HEK293 (cell line): ENCODE measurements at regions not wholly inside any gene's neighbourhood (a gene's known extent, or its start where the extent isn't known, plus 50 kb on each side); places are given as distances from the start of the nearest gene placed in this dataset.

ENCODE experiments used
- CTCF ChIA-PET: fragments of 350-600 bp; formaldehyde crosslinking; extraction: SDS; loops from one replicate; lab custom pipeline; 2021; ENCODE audit warnings: antibody characterized with exemption; lab: Yijun Ruan, JAX
- POLR2A ChIA-PET: fragments of 300-600 bp; formaldehyde crosslinking; extraction: SDS; loops from one replicate; lab custom pipeline; 2020; ENCODE audit warnings: antibody characterized with exemption, inconsistent platforms; lab: Yijun Ruan, JAX
- H3K27ac ChIP-seq: fragments of 200-500 bp; sonication (Bioruptor generic); 2 replicates; pipeline ENCODE4 v1.5.1; 2014; ENCODE audit warnings: low read depth, low read length, control low read depth, inconsistent platforms; ENCODE audit errors: extremely low read depth
- H3K36me3 ChIP-seq, 2 experiments: fragments of 200-500 bp in 1 of 2; sonication (Bioruptor generic) in 1 of 2; 1 replicate in 1 of 2; 2 replicates in 1 of 2; pipeline ENCODE4 v1.5.1; 2014 to 2017; ENCODE audit warnings: inconsistent platforms in 2 of 2, low read length in 2 of 2; ENCODE audit not compliant: control insufficient read depth in 2 of 2, insufficient read depth in 1 of 2
- H3K4me1 ChIP-seq: fragments of 200-500 bp; sonication (Bioruptor generic); 2 replicates; pipeline ENCODE4 v1.5.1; 2014; ENCODE audit warnings: mild to moderate bottlenecking, low read length, inconsistent platforms; ENCODE audit not compliant: control insufficient read depth, insufficient read depth
- H3K4me3 ChIP-seq: 2 replicates; pipeline ENCODE4 v1.5.1; 2011; ENCODE audit warnings: low read depth, mild to moderate bottlenecking, control low read depth, low read length, moderate library complexity
- H3K9me3 ChIP-seq: fragments of 200-500 bp; sonication (Bioruptor generic); 2 replicates; pipeline ENCODE4 v1.5.1; 2014; ENCODE audit warnings: low read depth, low read length, inconsistent platforms; ENCODE audit not compliant: control insufficient read depth, insufficient read depth
- PRDM4 ChIP-seq: fragments of 450-650 bp; formaldehyde crosslinking; IDR thresholded peaks from 2 replicates; pipeline ENCODE4 v1.5.1; 2017; ENCODE audit warnings: missing biosample characterization, missing genetic modification characterization
- REPIN1 ChIP-seq: fragments of 450-650 bp; formaldehyde crosslinking; IDR thresholded peaks from 2 replicates; pipeline ENCODE4 v1.5.1; 2017; ENCODE audit warnings: missing biosample characterization, missing genetic modification characterization, low read depth
- SCRT2 ChIP-seq: fragments of 450-650 bp; formaldehyde crosslinking; IDR thresholded peaks from 2 replicates; pipeline ENCODE4 v1.5.1; 2016; ENCODE audit warnings: missing biosample characterization, missing genetic modification characterization
- SETDB1 ChIP-seq: IDR thresholded peaks from one replicate; pipeline ENCODE4 v1.6.1; 2017; ENCODE audit warnings: mild to moderate bottlenecking, low read length, moderate library complexity, mixed read lengths; ENCODE audit not compliant: insufficient read length
- ZBTB26 ChIP-seq: fragments of 450-650 bp; formaldehyde crosslinking; optimal IDR thresholded peaks from 2 replicates; pipeline ENCODE3; 2016; ENCODE audit warnings: missing biosample characterization, mild to moderate bottlenecking, missing genetic modification characterization
- ZFP41 ChIP-seq: fragments of 450-650 bp; formaldehyde crosslinking; IDR thresholded peaks from 2 replicates; pipeline ENCODE4 v1.5.1; 2016; ENCODE audit warnings: missing biosample characterization, missing genetic modification characterization, borderline replicate concordance
- ZFP69B ChIP-seq: fragments of 450-650 bp; formaldehyde crosslinking; IDR thresholded peaks from 2 replicates; pipeline ENCODE4 v1.5.1; 2016; ENCODE audit warnings: missing biosample characterization, missing genetic modification characterization
- ZNF169 ChIP-seq: fragments of 450-650 bp; formaldehyde crosslinking; IDR thresholded peaks from 2 replicates; pipeline ENCODE4 v1.5.1; 2016; ENCODE audit warnings: missing biosample characterization, missing genetic modification characterization
- ZNF202 ChIP-seq: fragments of 450-650 bp; formaldehyde crosslinking; IDR thresholded peaks from 2 replicates; pipeline ENCODE4 v1.5.1; 2016; ENCODE audit warnings: missing biosample characterization, missing genetic modification characterization, borderline replicate concordance
- ZNF24 ChIP-seq: fragments of 450-650 bp; formaldehyde crosslinking; IDR thresholded peaks from 2 replicates; pipeline ENCODE4 v1.5.1; 2016; ENCODE audit warnings: missing biosample characterization, missing genetic modification characterization
- ZNF280D ChIP-seq: fragments of 450-650 bp; formaldehyde crosslinking; IDR thresholded peaks from 2 replicates; pipeline ENCODE4 v1.5.1; 2016; ENCODE audit warnings: missing biosample characterization, missing genetic modification characterization
- ZNF292 ChIP-seq: fragments of 450-650 bp; formaldehyde crosslinking; IDR thresholded peaks from 2 replicates; pipeline ENCODE4 v1.5.1; 2016; ENCODE audit warnings: low read depth, missing biosample characterization, missing genetic modification characterization, borderline replicate concordance
- ZNF404 ChIP-seq: fragments of 450-650 bp; formaldehyde crosslinking; IDR thresholded peaks from 2 replicates; pipeline ENCODE4 v1.5.1; 2017; ENCODE audit warnings: missing biosample characterization, missing genetic modification characterization
- ZNF600 ChIP-seq: fragments of 450-650 bp; formaldehyde crosslinking; IDR thresholded peaks from 2 replicates; pipeline ENCODE4 v1.5.1; 2016; ENCODE audit warnings: missing biosample characterization, missing genetic modification characterization
- ZNF639 ChIP-seq: fragments of 450-650 bp; formaldehyde crosslinking; IDR thresholded peaks from 2 replicates; pipeline ENCODE4 v1.5.1; 2016; ENCODE audit warnings: missing biosample characterization, missing genetic modification characterization
- ZNF645 ChIP-seq: fragments of 450-650 bp; formaldehyde crosslinking; IDR thresholded peaks from 2 replicates; pipeline ENCODE4; 2016; ENCODE audit warnings: missing biosample characterization, missing genetic modification characterization
- ZNF654 ChIP-seq: fragments of 450-650 bp; formaldehyde crosslinking; IDR thresholded peaks from 2 replicates; pipeline ENCODE4 v1.5.1; 2016; ENCODE audit warnings: low read depth, missing biosample characterization, missing genetic modification characterization
- ZSCAN16 ChIP-seq: fragments of 450-650 bp; formaldehyde crosslinking; IDR thresholded peaks from 2 replicates; pipeline ENCODE4 v1.5.1; 2016; ENCODE audit warnings: missing biosample characterization, missing genetic modification characterization

GRCh38 chr4:28443371-28443770 lies 1582.7 kb downstream of the STIM2 start:
- CTCF ChIA-PET: no interaction called here
- H3K36me3 ChIP-seq: no peaks in the 10 kb centered on the region
- no peak overlapping the region for H3K4me3 ChIP-seq
- H3K4me1 ChIP-seq: no peaks in the 10 kb centered on the region
- no peaks in the 10 kb centered on the region for H3K9me3 ChIP-seq
- no peak for TF ChIP-seq SCRT2
- POLR2A ChIA-PET: no interaction called here
- no peak overlapping the region for H3K27ac ChIP-seq

DNA sequence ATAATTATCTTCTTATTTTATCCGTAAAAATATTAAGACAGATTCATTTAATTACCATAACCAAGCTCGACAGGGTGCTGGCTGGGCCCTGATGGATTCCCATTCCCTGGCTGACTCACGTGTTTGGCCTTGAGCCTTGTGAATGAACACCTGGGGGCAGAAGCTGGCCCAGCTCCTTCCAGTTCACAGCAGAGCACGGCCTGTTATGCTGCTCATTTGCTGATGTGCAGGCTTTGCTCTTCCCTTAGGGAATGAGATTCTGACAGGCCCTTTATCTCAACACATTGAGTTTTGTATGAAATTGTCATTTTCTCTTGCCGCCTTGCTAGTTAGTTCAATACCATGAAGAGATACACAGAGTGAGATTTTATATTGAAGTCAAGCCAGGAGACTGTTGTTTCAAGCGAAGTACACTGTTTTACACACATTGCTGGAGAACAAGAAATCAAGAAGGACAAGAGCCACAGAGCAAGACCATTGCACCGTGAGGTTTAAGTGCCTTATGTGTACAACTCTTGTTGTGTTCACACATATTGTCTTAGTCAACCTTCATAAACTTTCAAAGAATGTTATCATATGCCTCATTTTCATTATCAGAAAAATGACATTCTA lies 1583.3 kb downstream of the STIM2 start:
- H3K4me1 ChIP-seq: no peaks in the 10 kb centered on the region
- CTCF ChIA-PET: no interaction called here
- H3K4me3 ChIP-seq: no peak overlapping the region
- POLR2A ChIA-PET: no interaction called here
- TF ChIP-seq ZBTB26 (tag by site-specific recombination) (no peak), ZNF292 (no peak), ZNF654 (tag by site-specific recombination) (no peak), ZNF169 (tag by site-specific recombination) (no peak), REPIN1 (tag by site-specific recombination) (no peak)
- H3K36me3 ChIP-seq: no peaks in the 10 kb centered on the region
- H3K27ac ChIP-seq: no peak overlapping the region
- H3K9me3 ChIP-seq: no peaks in the 10 kb centered on the region

- Histone ChIP-seq H3K27ac (no peak overlapping the region), H3K4me3 (no peak overlapping the region), H3K4me1 (no peaks in the 10 kb centered on the region), H3K36me3 (no peaks in the 10 kb centered on the region), H3K9me3 (no peaks in the 10 kb centered on the region)
- TF ChIP-seq ZNF280D (tag by site-specific recombination): no peak
- no peak for TF ChIP-seq ZNF24 (tag by site-specific recombination)
- TF ChIP-seq ZNF202 (tag by site-specific recombination): no peak
- POLR2A ChIA-PET: no interaction called here
- CTCF ChIA-PET: no interaction called here
Observed at GRCh38 chr4:28444886-28445496, 1584.3 kb downstream of the STIM2 start.

DNA sequence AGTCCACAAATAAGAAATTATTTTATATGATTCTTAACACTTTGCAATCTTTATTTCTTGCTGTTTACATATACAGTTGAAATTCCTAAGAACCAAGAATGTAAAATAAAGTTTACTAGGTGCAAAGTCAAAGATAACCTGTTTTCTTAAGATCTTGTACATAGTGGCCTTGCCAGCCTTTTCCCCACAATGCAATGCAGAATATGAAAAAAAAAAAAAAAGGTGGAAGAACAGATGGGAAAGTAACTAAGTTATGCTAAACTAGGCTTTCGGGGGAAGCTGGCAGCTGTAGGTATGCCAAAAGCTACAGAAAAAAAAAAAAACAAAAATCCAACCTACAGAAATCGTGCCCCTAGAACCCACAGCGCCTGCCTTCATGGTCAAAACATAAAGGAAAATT lies 1588.4 kb downstream of the STIM2 start:
- H3K4me3 ChIP-seq: no peak overlapping the region
- POLR2A ChIA-PET: no interaction called here
- TF ChIP-seq ZNF404 (no peak), ZFP69B (no peak), ZSCAN16 (tag by site-specific recombination) (no peak), ZNF645 (no peak), SETDB1 (no peak), ZNF654 (tag by site-specific recombination) (no peak), ZNF639 (tag by site-specific recombination) (no peak), PRDM4 (tag by site-specific recombination) (no peak), ZNF600 (tag by site-specific recombination) (no peak), ZFP41 (no peak)

More for the DNA sequence above, 1588.4 kb downstream of the STIM2 start:
- Histone ChIP-seq H3K36me3 (no peaks in the 10 kb centered on the region), H3K4me1 (no peaks in the 10 kb centered on the region), H3K9me3 (no peaks in the 10 kb centered on the region), H3K27ac (no peak overlapping the region)
- CTCF ChIA-PET: no interaction called here
